NCI-H226 (cell line): ENCODE measurements at regions not wholly inside any gene's neighbourhood (a gene's known extent, or its start where the extent isn't known, plus 50 kb on each side); places are given as distances from the start of the nearest gene placed in this dataset.

Source experiments
- DNase-seq: peaks from one replicate; pipeline ENCODE4 v3.0.0-alpha.2; 2015

- DNase-seq: no peak
Observed at GRCh38 chr3:59578129-59578528, 528.3 kb upstream of the CFAP20DC start.

- DNase-seq: no peak
Observed at GRCh38 chr3:59576606-59577005, 526.8 kb upstream of the CFAP20DC start.

GRCh38 chr3:59575113-59576001, 525.5 kb upstream of the CFAP20DC start:
- peak; percentile 54 for DNase-seq

DNA sequence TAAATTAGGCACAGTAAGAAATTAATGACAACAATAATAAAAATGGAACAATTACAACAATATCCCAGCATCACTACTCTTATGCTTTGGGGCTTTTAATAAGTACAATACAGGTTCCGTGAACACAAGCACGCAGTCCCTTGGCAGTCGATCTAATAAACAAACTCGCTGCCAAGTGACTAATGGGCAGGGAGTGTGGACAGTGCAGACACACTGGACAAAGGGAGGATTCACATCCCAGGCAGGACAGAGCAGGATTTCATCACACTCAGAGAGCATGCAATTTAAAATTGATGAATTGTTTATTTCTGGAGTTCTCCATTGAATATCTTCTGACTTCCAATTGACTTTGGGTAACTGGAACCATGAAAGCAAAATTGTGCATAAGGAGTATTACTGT, 524.1 kb upstream of the CFAP20DC start:
- DNase-seq: peak; percentile 37

- DNase-seq: no peak
Observed at GRCh38 chr3:59572106-59572505, 522.3 kb upstream of the CFAP20DC start.

GRCh38 chr3:59570806-59571205, 521.0 kb upstream of the CFAP20DC start:
- DNase-seq: no peak

DNA sequence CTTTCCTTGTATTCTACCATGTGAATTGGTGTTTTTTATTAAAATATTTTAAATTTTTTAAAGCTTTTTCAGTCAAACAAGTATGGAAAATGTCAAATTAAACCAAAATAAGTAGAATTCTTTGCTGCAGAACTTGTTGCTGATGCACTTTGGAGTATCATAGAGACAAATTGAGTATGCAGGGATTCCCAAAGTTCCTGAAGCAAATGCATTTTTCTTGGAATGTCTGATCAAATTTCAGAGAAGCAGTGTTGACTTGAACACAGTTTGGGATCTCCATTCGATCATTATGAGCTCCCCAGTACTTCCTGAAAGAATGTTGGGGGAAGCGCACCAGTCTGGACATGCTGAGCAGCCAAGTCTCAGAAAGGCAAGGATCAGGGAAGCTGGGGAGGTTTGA, 517.8 kb upstream of the CFAP20DC start:
- DNase-seq: no peak

DNA sequence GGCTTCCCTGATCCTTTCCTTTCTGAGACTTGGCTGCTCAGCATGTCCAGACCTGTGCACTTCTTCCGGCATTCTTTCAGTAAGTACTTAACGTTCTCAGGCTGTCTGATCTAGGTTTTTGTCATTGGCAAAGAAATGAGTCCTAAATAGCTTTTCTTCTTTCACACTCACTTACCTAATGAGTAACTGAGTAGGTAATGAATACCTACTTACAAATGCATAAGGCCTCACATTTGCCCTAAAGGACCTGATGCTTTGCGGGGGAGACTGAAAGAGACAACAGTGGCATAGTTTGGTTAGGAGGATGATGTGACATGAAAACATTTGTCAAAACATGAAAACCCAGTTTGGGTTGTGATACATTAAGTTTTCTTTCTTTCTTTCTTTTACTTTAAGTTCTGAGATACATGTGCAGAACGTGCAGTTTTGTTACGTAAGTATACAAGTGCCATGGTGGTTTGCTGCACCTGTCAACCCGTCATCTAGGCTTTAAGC, 516.7 kb upstream of the CFAP20DC start:
- DNase-seq: no peak

DNA sequence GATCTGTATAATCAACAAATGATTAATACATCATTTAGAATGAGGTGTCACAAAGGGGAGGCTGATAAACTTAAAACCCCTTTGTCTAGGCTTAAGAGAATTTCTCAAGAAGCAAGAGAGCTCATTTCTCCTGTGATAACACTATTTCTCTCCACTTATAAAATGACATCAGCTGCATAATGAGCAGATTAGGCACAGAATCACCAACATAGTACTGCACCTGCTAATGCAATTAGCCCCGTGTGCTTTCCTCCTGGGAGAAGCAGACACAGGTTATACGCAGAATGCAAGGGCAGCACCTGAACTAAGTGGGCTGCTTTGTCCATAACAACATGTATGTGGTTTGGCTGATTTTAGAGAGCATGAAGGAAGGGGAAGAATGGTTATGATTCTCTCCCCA, 515.3 kb upstream of the CFAP20DC start:
- DNase-seq: no peak

- DNase-seq: no peak
Observed at GRCh38 chr3:59563966-59564365, 514.1 kb upstream of the CFAP20DC start.

- no peak for DNase-seq
Observed at GRCh38 chr3:59563072-59563605, 513.3 kb upstream of the CFAP20DC start.

DNA sequence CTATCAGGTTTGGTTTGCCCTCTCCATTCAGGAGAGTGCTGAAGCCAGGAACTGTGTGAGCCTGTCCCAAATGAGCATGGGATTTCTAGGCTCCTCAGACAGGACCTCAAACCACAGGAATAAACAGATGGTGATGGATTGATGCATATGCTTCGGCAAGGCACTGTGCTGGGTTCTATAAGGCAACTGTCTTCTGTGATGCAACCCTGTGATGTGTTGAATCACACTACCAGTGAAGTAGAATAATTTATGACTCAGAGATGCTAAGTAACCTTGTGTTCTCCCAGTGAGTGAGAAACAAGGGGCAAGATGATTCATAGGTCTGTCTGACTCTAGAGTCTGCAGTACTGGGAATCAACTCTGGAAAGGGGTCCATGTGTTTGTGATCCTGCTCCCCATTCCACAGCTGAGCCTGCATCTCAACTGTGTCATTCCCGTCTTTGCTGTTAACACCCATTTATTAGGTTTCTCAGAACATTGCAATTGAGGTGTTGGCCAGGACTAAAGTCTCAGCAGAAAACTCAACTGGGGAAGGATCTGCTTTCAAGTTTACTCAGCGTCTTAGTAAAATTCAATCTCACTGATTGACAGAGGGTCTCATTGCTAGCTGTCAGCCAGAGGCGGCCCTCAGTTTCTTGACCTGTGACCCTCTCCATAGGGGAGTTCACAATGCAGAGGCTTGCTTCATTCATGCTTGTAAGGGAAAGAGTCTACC, 510.1 kb upstream of the CFAP20DC start:
- peak; percentile 95 for DNase-seq

- DNase-seq: no peak
Observed at GRCh38 chr3:59558906-59559720, 509.3 kb upstream of the CFAP20DC start.

DNA sequence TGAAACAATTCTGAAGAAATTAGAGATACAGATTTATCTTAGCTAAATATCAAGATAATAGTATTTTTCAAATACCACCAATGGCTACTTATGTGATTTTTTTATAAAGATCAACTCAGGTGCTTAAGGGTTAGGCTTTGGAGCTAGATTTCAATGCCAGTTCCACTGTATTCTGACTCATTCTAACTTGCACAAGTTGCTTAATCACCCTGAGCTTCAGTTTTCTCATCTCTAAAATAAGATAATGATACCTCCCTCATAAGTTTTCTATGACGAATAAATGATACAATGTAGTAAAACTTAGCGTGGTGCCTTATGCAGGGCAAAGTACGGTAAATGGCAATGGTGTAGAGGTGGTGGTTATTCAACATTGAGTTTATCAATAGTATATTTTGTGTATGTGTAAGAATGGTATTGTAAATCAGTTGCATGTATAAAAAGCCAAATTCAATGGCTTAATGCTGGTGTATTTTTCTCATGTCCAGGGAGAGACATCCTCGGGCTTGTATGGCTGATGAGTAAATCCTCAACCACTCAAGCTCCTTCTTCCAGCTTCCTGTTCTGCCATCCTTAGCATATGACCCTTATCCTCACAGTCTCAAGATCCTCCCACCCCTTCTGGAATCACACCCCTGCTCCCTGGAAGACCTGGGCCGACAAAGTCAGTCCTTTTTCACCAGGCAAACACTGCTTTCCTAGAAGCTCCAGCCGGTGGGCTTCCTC, 505.9 kb upstream of the CFAP20DC start:
- peak; percentile 71 for DNase-seq

- no peak for DNase-seq
Observed at GRCh38 chr3:59553076-59553475, 503.3 kb upstream of the CFAP20DC start.

DNA sequence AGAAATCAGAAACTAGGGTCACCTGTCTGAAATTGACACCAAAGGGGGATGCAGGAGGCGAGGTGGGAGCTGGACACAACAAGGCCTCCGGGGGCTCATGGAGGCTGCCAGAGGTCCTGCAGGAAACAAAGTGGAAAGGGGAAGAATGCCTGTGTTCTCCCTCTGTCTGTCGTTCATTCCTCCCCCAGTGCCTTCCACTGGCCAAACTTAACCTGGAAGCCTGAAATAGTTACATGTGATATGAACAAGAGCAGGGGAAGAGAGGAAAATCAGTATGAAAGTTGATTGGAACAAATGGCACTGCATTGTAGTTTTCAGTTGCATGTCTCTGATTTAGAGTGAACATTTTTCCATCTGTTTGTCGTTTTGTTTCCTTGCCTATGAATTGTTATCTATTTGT, 502.0 kb upstream of the CFAP20DC start:
- no peak for DNase-seq

GRCh38 chr3:59549962-59550361, 500.1 kb upstream of the CFAP20DC start:
- DNase-seq: no peak

DNA sequence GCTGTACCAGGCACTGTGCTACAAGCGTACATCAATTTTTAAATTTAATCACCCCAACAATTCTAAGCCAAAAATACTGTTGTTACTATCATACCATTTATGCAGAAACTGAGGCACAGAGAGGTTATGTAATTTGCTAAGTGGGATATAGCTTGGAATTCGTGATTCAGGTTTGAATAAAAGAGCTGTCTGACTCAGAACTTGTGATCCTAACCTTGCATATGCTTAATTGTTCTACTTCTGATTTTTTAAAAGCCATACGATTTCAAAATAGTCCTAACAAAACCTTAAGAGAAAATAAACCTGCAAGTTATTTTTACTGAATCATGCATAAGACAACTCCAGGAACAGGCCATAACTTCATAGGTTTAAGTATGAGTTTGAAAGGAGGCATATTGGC, 498.0 kb upstream of the CFAP20DC start:
- no peak for DNase-seq

DNA sequence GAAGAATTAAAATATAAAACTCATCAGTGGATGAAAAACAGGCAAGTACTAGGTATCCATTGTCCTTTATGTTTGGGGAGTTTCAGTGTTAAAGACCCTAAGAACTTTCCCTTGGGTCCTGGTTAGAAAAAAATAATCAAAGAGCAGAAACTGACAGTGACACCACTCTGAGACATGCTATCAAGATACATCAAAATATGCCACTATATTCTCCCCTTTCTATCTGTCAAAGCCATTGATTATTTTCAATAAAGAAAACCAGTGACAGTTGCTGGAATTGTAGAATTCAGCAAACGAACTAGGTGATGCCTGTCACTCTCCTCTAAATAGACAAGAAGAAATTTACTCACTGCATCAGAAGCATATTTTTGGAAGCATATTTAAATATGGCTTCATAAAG, 496.7 kb upstream of the CFAP20DC start:
- no peak for DNase-seq

- peak; percentile 53 for DNase-seq
Observed at GRCh38 chr3:59545374-59545773, 495.5 kb upstream of the CFAP20DC start.

- DNase-seq: no peak
Observed at GRCh38 chr3:59542276-59542675, 492.5 kb upstream of the CFAP20DC start.

DNA sequence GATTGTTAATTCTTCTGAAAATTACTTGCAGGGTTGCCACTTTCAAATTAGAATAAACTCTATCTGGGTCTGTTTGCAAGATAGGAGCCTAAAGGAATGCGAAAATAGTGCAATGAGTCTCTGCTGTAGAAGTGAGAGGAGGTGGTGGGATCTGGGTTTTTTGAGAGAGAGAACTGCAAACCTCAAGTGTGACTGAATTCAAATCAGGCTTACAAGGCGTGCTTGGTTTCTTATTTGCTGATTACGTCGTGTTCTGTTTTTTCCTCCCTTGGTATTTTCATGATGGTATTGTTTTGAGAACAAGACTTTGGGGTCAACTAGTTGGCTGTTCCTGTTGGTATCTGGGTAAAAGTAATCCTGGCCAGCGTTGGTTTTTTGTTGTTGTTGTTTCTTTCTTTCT, 490.9 kb upstream of the CFAP20DC start:
- DNase-seq: no peak
